ENCODE measurements at regions not wholly inside any gene's neighbourhood (a gene's known extent, or its start where the extent isn't known, plus 50 kb on each side); places are given as distances from the start of the nearest gene placed in this dataset.
"Not testable (repeated sequence)": the region's sequence is repeated elsewhere in the genome, so short reads cannot be mapped to it uniquely, and the experiment has no call there.

- no peak for DNase-seq
Observed at GRCh38 chr12:131192951-131193350, 239.2 kb downstream of the ADGRD1 start.

GRCh38 chr12:131194166-131194565, 240.5 kb downstream of the ADGRD1 start:
- no peak for DNase-seq

- no peak for DNase-seq
Observed at GRCh38 chr12:131195796-131196195, 242.1 kb downstream of the ADGRD1 start.

- no peak for DNase-seq
Observed at GRCh38 chr12:131196220-131196619, 242.5 kb downstream of the ADGRD1 start.

GRCh38 chr12:131197490-131197889, 243.8 kb downstream of the ADGRD1 start:
- no peak for DNase-seq

- DNase-seq, result no peak
Observed at GRCh38 chr12:131199221-131199620, 245.5 kb downstream of the ADGRD1 start.

- DNase-seq, result not testable (repeated sequence)
Observed at GRCh38 chr12:131201912-131202311, 248.2 kb downstream of the ADGRD1 start.

- no peak for DNase-seq
Observed at GRCh38 chr12:131202592-131203378, 249.1 kb downstream of the ADGRD1 start.

- no peak for DNase-seq
Observed at GRCh38 chr12:131203666-131204415, 250.1 kb downstream of the ADGRD1 start.

GRCh38 chr12:131204416-131205274, 250.9 kb downstream of the ADGRD1 start:
- no peak for DNase-seq

GRCh38 chr12:131205275-131205933, 251.7 kb downstream of the ADGRD1 start:
- not testable (repeated sequence) for DNase-seq

- not testable (repeated sequence) for DNase-seq
Observed at GRCh38 chr12:131206630-131207299, 253.1 kb downstream of the ADGRD1 start.

GRCh38 chr12:131207300-131207660, 253.6 kb downstream of the ADGRD1 start:
- DNase-seq, result not testable (repeated sequence)

GRCh38 chr12:131207841-131208240, 254.1 kb downstream of the ADGRD1 start:
- DNase-seq, result not testable (repeated sequence)

- no peak for DNase-seq
Observed at GRCh38 chr12:131208425-131208824, 254.7 kb downstream of the ADGRD1 start.

GRCh38 chr12:131209082-131210070, 255.7 kb downstream of the ADGRD1 start:
- no peak for DNase-seq

- no peak for DNase-seq
Observed at GRCh38 chr12:131210506-131211339, 257.0 kb downstream of the ADGRD1 start.

GRCh38 chr12:131211340-131211938, 257.7 kb downstream of the ADGRD1 start:
- DNase-seq, result no peak

GRCh38 chr12:131213896-131214442, 260.3 kb downstream of the ADGRD1 start:
- no peak for DNase-seq
